HG02938 (cell line): ENCODE measurements at regions not wholly inside any gene's neighbourhood (a gene's known extent, or its start where the extent isn't known, plus 50 kb on each side); places are given as distances from the start of the nearest gene placed in this dataset.

Source experiments
- ATAC-seq: cut with Tn5 transposase; IDR thresholded peaks from one replicate; pipeline ENCODE4 v1.9.1; 2021; ENCODE audit warnings: mild to moderate bottlenecking, moderate library complexity; ENCODE audit not compliant: unreplicated experiment

- no peak for ATAC-seq
These were observed 302.5 kb downstream of the ZNF536 start for GRCh38 chr19:30674656-30675055.

GRCh38 chr19:30673336-30673735 is 301.2 kb downstream of the ZNF536 start:
- no peak for ATAC-seq

- no peak for ATAC-seq
These were observed 300.7 kb downstream of the ZNF536 start for GRCh38 chr19:30672926-30673325.

- ATAC-seq = no peak
These were observed 299.5 kb downstream of the ZNF536 start for GRCh38 chr19:30671622-30672051.

- ATAC-seq = no peak
These were observed 299.1 kb downstream of the ZNF536 start for GRCh38 chr19:30671367-30671619.

GRCh38 chr19:30670562-30671366 is 298.6 kb downstream of the ZNF536 start:
- ATAC-seq = no peak

- no peak for ATAC-seq
These were observed 297.8 kb downstream of the ZNF536 start for GRCh38 chr19:30670011-30670329.

GRCh38 chr19:30669329-30670010 is 297.3 kb downstream of the ZNF536 start:
- ATAC-seq = no peak

- ATAC-seq = no peak
These were observed 296.5 kb downstream of the ZNF536 start for GRCh38 chr19:30668521-30669155.

- ATAC-seq = no peak
These were observed 295.6 kb downstream of the ZNF536 start for GRCh38 chr19:30667746-30668145.

GRCh38 chr19:30667227-30667626 is 295.0 kb downstream of the ZNF536 start:
- no peak for ATAC-seq

GRCh38 chr19:30666301-30666803 is 294.2 kb downstream of the ZNF536 start:
- no peak for ATAC-seq

- no peak for ATAC-seq
These were observed 293.3 kb downstream of the ZNF536 start for GRCh38 chr19:30665449-30665848.

- ATAC-seq = no peak
These were observed 291.5 kb downstream of the ZNF536 start for GRCh38 chr19:30663611-30664174.

GRCh38 chr19:30662211-30662861 is 290.2 kb downstream of the ZNF536 start:
- no peak for ATAC-seq

GRCh38 chr19:30659638-30660037 is 287.5 kb downstream of the ZNF536 start:
- ATAC-seq = no peak

- no peak for ATAC-seq
These were observed 284.4 kb downstream of the ZNF536 start for GRCh38 chr19:30656520-30657100.

GRCh38 chr19:30653646-30654386 is 281.6 kb downstream of the ZNF536 start:
- no peak for ATAC-seq

GRCh38 chr19:30652751-30653150 is 280.6 kb downstream of the ZNF536 start:
- no peak for ATAC-seq

GRCh38 chr19:30651691-30652090 is 279.5 kb downstream of the ZNF536 start:
- ATAC-seq = no peak
